HG03565 (cell line): ENCODE measurements at regions not wholly inside any gene's neighbourhood (a gene's known extent, or its start where the extent isn't known, plus 50 kb on each side); places are given as distances from the start of the nearest gene placed in this dataset.
"Not testable (repeated sequence)": the region's sequence is repeated elsewhere in the genome, so short reads cannot be mapped to it uniquely, and the experiment has no call there.

Source experiments
- ATAC-seq: cut with Tn5 transposase; IDR thresholded peaks from one replicate; pipeline ENCODE4 v1.9.1; 2021; ENCODE audit warnings: mild to moderate bottlenecking, moderate library complexity; ENCODE audit not compliant: unreplicated experiment

GRCh38 chr12:17369556-17369955 is 720.4 kb downstream of the RERGL start:
- ATAC-seq = no peak

DNA sequence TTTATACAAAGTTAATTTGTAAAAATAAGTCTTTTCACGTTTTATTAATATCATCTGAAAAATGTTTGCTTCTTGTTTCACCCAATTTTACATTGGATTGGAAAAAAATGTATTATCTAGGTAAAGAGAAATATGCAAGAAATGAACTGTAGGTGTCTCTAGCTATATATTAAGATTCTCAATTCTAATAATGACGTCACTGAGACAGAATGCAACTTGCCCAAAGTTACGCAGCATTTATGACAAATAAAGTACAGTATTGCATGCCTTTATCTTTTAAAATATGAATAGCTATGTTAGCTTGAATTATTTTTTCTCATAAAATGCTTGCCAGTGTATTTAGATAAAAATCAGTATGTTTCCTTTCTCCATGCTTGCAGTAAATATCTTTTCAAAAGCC is 728.8 kb downstream of the RERGL start:
- ATAC-seq = no peak

GRCh38 chr12:17358835-17359234 is 731.2 kb downstream of the RERGL start:
- no peak for ATAC-seq

DNA sequence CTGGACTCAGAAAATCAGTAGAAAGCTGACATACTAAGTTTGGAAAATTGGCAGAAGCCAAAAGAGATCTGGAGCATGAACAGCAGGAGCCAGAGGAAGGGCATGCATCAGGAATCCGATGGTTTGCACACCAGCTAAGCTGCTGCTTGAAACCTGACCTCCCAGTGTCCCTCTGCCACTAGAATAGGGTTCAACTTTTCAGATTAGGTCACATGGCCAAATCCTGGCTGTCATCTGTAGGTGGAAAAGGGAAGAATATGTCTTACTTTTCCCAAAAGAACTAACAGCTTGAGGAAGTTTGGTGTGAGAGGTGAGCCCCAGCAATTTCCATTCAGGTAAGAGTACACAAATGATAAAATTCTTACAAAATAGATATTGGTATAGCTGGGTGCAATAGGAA is 732.6 kb downstream of the RERGL start:
- no peak for ATAC-seq

- ATAC-seq = no peak
Observed at GRCh38 chr12:17352164-17352563, 737.8 kb downstream of the RERGL start.

GRCh38 chr12:17348311-17348710 is 741.7 kb downstream of the RERGL start:
- ATAC-seq = no peak

DNA sequence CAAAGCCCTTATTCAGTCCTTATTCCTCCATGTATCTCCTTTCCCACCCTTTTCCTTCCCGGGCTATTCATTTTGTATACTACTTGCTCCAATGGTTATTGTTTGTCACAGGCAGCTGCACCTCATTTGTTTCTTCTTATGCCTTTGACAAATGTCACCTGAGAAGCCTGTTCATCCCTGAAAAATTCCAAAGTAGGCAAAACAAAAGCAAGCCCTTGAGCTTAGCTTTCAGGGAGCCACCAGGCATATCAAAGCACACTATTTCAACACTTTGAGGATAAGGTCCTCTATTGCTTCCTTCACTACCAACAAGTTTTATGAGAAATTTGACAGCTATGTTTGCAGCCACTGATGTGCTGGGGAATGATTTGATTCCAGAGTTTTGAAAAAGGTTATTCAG is 738.7 kb upstream of the LMO3 start:
- ATAC-seq = no peak

DNA sequence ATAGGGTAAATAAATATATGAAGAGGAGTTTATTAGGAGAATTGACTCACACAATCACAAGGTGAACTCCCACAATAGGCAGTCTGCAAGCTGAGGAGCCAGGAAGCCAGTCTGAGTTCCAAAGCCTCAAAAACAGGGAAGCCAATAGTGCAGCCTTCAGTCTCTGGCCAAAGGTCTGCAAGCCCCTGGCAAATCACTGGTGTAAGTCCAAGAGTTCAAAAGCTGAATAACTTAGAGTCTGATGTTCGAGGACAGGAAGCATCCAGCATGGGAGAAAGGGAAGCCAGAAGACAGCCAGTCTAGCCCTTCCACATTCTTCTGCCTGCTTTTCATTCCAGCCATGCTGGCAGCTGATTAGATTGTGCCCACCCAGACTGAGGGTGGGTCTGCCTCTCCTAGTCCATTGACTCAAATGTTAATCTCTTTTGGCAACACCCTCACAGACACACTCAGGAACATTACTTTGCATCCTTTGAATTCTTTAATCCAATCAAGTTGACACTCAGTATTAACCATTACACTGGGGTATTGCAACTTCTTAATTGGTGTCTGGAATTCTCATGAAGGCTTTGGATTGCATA is 736.5 kb upstream of the LMO3 start:
- ATAC-seq = no peak

DNA sequence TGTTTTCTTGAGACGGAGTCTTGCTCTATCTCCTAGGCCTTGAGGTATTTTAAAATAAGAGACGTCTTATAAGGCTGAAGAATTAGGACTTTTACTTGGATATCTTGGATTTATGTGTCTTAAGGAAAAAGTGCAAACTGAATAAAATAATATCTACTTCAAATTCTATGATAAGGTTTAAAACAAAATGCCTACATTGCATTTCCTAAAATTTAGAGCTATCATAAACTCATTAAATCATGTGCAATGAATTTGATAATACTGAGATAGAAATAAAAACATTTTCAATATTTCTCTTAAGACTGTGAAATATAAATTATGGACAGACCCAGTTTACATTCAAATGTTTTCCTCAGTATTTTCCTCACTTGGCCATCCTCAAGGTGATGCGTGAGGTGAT is 729.5 kb upstream of the LMO3 start:
- ATAC-seq = no peak

DNA sequence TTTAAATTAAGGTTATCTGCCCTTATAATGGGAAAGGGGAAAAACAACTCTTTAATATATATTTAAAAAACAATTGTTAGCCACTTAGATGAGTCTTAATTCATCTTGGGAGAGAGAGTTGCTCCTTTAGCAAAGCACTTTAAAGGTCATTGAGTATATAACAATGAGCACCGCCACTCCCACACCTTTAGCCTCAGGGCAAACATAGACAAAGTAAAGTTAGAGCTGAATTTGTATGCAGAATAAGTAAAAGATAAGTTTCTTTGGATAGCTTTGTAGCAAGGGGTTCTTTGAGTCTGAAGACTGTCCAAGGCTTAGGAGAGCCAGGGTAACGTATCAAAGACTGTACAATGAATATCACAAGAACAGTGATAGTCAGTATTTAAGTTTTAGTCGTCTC is 728.8 kb upstream of the LMO3 start:
- ATAC-seq = no peak

DNA sequence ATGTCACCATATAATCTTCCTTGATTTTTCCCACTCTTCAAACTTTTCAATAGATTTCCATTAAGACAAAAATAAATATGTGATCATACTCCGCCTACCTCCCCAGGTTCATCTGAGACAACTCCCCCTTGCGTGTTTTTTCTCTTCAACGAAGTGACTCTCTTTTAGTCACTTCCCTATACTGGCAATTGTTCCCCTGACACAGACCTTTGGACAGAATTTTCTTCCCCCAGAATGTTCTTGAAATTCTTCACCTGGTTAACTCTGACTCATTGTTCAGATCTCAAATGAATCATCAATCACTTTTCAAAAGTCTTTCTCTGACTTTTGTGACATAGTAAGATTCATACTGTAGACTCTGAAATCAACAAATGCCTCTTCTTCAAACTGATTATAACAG is 727.3 kb upstream of the LMO3 start:
- no peak for ATAC-seq

DNA sequence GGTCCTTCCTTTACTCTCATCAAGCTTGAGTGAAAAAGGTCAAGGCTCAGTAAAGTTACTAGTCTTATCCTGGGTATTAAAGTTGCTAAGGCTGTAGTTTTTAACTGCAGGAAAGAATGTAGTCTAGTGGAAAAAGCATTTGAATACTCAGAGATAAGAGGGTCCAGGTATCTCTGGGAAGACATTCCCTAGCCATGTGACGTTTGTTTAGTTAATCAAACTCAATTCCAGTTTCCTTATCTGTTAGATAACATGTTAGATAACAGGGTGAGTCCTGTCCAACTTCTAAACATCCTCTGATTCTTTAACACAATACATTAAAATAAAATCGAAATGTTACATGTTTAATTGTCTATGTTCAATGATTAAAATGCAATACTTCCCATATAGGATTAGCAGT is 720.7 kb upstream of the LMO3 start:
- no peak for ATAC-seq

GRCh38 chr12:17322090-17322489 is 716.1 kb upstream of the LMO3 start:
- ATAC-seq = no peak

- no peak for ATAC-seq
Observed at GRCh38 chr12:17304503-17305347, 698.8 kb upstream of the LMO3 start.

DNA sequence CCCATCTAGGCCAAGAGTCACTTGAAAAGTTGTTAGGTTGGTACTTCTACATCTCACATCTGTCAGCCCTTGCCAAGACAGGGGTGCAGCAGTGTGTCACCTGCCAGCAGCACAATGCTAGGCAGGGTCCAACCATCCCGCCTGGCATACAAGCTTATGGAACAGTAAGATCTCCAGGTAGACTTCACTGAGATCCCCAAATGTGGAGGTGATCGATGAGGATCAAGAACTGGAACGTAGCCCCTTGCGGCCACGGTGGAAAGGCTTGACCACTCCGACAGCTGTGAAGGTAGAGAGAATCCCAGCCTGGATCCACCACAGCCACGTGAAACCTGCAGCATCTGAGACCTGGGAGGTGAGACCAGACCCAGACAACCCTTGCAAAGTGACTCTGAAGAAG is 696.0 kb upstream of the LMO3 start:
- ATAC-seq = no peak

DNA sequence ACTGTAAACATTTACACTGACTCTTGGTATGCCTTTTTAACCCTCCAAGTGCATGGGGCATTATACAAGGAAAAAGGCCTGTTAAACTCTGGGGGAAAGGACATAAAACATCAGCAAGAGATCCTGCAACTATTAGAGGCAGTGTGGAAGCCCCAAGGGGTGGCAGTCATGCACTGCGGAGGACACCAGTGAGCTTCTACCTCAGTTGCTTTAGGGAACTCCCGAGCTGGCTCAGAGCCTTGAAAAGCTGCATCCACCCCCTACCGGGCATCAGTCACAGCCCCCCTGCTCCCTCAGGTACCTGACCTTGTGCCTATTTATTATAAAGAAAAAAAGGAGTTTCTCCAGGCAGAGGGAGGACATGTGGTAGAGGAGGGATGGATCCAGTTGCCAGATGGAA is 695.6 kb upstream of the LMO3 start:
- no peak for ATAC-seq

DNA sequence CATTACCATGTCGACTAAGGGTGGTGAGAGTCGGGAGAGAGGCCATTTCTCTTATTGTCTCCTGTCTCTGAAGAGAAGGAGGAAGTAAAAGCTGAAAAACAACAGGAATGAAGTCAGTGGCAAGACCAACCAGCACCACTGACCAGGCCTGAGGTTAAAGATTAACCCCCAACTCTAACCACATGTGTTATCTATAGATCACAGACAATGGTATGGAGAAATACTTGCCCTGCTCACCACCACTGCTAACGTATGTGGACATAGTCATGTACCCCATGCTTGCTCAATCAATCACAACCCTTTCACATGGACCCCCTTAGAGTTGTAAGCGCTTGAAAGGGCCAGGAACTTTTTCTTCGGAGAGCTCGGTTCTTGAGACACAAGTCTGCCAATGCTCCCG is 690.9 kb upstream of the LMO3 start:
- no peak for ATAC-seq

- no peak for ATAC-seq
Observed at GRCh38 chr12:17286874-17287273, 680.9 kb upstream of the LMO3 start.

DNA sequence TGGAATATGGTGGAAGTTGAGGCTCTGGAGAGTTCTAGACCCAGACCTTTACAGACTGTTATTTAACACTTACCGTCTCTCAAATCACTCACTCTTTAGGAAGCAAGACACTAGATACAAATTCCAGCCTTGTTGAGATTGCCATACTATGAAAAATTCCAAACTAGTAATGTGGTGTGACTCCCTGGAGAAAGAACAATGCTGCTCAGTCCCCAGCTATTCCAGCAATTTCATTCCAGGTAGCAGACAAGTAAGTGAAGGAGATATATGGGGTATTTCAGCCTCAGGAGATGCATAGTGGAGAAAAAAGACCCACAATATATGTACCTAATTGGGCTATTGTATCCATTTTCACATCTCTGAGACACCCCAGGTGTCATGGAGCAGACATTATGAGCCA is 678.9 kb upstream of the LMO3 start:
- ATAC-seq = no peak

GRCh38 chr12:17283563-17283962 is 677.6 kb upstream of the LMO3 start:
- no peak for ATAC-seq

GRCh38 chr12:17282169-17282568 is 676.2 kb upstream of the LMO3 start:
- ATAC-seq = not testable (repeated sequence)

DNA sequence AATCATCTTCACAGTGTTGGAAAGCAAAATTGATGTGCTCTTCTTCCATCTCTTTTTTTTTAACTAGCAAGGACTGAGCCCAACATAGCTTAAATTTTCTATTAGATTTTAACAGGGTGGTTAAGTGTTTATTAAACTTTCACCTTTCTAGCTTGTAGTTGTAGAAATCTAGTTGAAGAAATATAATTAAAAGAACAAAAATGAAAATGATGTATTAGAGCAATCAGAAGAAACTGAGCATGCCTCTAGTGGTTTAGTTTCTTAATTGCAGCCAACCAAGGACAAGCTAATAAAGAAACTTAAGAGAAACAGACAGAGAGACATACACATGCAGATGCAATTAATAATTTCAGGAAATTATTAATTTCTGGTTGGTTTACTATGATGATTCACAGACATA is 673.0 kb upstream of the LMO3 start:
- no peak for ATAC-seq

- ATAC-seq = no peak
Observed at GRCh38 chr12:17276196-17276595, 670.2 kb upstream of the LMO3 start.
